Neuron (in vitro differentiated cells): ENCODE measurements at regions not wholly inside any gene's neighbourhood (a gene's known extent, or its start where the extent isn't known, plus 50 kb on each side); places are given as distances from the start of the nearest gene placed in this dataset.

Experiments used
- H2AFZ ChIP-seq: one replicate; pipeline ENCODE4 v1.6.1; 2013; ENCODE audit warnings: low read depth, mild to moderate bottlenecking, inconsistent platforms, low read length, moderate library complexity
- H3K27me3 ChIP-seq: one replicate; pipeline ENCODE4 v1.6.1; 2013; ENCODE audit warnings: low read length; ENCODE audit not compliant: insufficient read depth
- H3K36me3 ChIP-seq: one replicate; pipeline ENCODE4 v1.6.1; 2013; ENCODE audit warnings: low read length; ENCODE audit not compliant: insufficient read depth
- H3K4me1 ChIP-seq: one replicate; pipeline ENCODE4 v1.6.1; 2013; ENCODE audit warnings: low read length; ENCODE audit not compliant: insufficient read depth
- H3K4me3 ChIP-seq: 2 replicates; pipeline ENCODE4 v1.5.1; 2013; ENCODE audit warnings: mild to moderate bottlenecking, low read length, moderate library complexity
- H3K9me3 ChIP-seq: one replicate; pipeline ENCODE4 v1.6.1; 2013; ENCODE audit warnings: low read length

DNA sequence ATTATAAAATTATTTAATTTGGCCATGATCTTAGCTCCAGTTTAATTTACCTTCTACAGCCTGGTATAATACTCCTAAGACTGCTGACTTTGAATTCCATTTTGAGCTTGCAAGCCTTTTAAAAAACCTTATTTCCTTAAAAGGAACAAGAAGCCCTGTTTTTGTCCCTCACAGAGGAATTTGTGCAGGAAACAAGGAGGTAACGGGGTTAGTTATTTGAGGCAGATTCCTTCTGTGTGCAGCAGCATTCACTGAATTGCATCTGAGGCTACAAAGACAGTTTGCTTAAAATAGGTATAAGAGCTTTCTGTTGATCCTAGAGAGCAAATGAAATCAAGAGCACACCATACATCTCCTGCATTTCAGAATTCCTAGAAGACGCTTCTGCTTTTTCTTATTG lies 403.3 kb upstream of the PRICKLE1 start:
- Histone ChIP-seq H3K27me3 (no peaks in the 10 kb centered on the region), H3K4me3 (no peak overlapping the region), H3K9me3 (no peaks in the 10 kb centered on the region), H2AFZ (no peak overlapping the region), H3K36me3 (no peaks in the 10 kb centered on the region), H3K4me1 (no peaks in the 10 kb centered on the region)

DNA sequence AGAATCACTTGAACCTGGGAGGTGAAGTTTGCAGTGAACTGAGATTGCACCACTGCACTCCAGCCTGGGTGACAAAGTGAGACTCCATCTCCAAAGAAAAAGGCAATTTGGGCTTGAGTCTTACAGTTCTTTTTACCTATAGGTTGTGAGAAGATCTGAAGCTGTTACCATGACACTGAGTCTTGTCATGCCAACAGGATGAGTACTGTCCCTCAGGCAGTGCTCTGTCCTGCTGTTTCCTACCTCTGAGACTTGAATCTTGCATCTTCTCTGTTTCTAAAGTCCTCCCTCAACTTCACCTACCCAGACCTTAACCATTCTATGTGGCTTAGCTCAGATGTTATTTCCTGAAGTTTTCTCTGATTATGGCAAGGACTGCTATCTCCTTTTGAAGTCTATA lies 400.8 kb upstream of the PRICKLE1 start:
- Histone ChIP-seq H3K9me3 (no peaks in the 10 kb centered on the region), H2AFZ (no peak overlapping the region), H3K27me3 (no peaks in the 10 kb centered on the region), H3K36me3 (no peaks in the 10 kb centered on the region), H3K4me3 (no peak overlapping the region), H3K4me1 (no peaks in the 10 kb centered on the region)

DNA sequence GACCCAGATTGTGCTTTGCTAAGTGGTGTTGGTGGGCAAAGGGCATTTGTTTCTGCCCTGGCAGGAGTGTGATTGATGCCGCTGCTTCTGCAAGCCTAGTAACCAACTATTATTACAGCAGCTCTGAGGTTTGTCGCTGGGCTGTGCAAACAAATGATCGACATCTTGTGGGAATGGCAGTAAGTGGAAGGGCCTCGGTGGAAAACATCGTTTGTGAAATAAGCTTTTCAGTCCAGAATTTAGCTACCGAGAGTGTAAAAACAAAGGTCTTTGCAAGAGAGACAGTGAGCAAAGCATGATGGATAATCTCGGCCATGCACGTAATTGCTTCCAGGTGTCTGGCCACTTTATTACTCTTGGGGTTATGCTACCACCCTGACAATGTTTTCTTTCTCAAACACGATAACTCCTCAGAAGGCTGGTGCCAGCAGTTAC lies 397.7 kb upstream of the PRICKLE1 start:
- Histone ChIP-seq H3K9me3 (no peaks in the 10 kb centered on the region), H3K4me3 (no peak overlapping the region), H3K4me1 (no peaks in the 10 kb centered on the region), H3K27me3 (no peaks in the 10 kb centered on the region), H2AFZ (no peak overlapping the region), H3K36me3 (no peaks in the 10 kb centered on the region)

DNA sequence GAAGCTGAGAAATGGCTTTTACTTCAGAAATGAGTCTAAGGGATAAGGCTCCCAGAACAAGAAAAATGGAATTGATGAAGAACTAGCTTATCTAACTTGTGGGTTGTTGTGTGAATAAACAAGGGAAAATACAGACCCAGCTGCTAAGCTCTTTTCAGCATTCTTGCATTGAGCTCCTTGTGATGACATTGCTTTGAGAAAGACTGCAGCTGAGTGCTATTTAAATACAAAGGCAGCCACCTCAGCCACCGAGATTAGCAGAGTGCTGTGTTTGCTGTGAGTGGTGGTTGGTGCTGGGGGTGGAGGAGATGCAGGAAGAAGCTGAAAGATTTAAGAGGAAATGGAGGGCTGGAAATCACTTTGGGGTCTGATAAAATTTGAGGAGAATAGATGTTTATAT lies 396.0 kb upstream of the PRICKLE1 start:
- Histone ChIP-seq H3K4me1 (peaks cover 7% of the 10 kb centered on the region), H3K4me3 (no peak overlapping the region), H3K9me3 (no peaks in the 10 kb centered on the region), H3K36me3 (no peaks in the 10 kb centered on the region), H3K27me3 (no peaks in the 10 kb centered on the region), H2AFZ (no peak overlapping the region)

DNA sequence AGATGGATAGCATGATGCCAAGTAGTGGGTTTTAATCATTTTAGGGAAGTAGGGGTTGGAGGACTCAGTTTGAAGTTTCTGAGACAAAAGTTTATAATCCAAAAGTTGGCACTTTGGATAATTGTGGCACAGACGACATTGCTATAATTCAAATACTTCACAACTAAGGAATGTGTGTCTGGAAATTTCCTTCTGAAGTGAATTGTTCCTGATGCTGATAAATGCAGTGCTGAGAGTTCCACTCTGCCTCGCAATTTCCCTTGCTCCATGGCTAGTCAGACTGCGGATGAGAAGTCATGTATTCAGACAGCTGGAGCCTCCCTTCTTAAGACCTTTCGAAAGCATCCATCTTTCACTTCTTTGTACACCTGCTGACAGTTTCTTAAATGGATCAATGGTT lies 393.3 kb upstream of the PRICKLE1 start:
- Histone ChIP-seq H3K36me3 (no peaks in the 10 kb centered on the region), H3K9me3 (no peaks in the 10 kb centered on the region), H3K4me1 (peaks cover 8% of the 10 kb centered on the region), H3K4me3 (no peak overlapping the region), H3K27me3 (no peaks in the 10 kb centered on the region), H2AFZ (no peak overlapping the region)

DNA sequence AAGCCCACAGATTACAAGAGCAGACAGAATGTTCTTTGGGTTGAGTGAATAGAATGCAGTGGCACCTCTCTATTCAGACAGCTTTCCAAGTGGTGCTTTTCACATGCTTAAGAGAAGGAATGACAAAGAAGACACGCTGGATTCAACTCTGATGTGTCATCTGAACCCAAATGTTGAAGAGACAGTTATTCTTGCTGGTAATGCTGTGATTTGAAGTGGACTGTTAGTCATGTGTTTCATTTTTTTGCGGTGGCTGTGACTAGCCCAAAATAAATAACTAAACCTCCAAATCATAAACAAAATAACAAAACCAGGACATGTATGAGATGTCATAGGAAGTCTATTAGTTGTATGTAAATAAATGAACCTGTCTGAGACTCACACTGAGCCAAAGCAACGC lies 391.8 kb upstream of the PRICKLE1 start:
- H3K4me1 ChIP-seq, result peaks cover 12% of the 10 kb centered on the region

DNA sequence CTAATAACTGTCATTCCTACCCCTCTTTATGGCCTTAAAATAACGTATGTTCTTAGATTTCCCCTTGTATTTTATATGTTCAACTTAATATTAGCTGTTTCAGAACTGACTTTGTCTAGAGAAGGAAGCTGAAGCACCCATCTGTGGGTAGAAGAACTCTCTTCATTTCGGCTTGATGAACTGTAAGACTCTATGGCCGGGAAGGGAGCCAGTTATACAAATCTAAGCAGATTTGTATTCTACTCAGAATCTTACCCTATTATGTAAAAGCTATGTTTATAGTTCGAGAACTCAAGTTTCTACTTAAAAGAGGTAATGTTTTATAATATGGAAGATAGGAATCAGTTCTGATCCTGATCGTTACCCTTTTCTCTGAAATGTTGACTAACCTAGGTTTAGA lies 390.9 kb upstream of the PRICKLE1 start:
- Histone ChIP-seq H3K27me3 (no peaks in the 10 kb centered on the region), H3K4me1 (peaks cover 12% of the 10 kb centered on the region), H3K4me3 (no peak overlapping the region), H3K9me3 (no peaks in the 10 kb centered on the region), H3K36me3 (no peaks in the 10 kb centered on the region), H2AFZ (no peak overlapping the region)

More for the DNA sequence above, 391.8 kb upstream of the PRICKLE1 start:
- Histone ChIP-seq H3K9me3 (no peaks in the 10 kb centered on the region), H3K27me3 (no peaks in the 10 kb centered on the region), H3K36me3 (no peaks in the 10 kb centered on the region), H2AFZ (no peak overlapping the region), H3K4me3 (no peak overlapping the region)

DNA sequence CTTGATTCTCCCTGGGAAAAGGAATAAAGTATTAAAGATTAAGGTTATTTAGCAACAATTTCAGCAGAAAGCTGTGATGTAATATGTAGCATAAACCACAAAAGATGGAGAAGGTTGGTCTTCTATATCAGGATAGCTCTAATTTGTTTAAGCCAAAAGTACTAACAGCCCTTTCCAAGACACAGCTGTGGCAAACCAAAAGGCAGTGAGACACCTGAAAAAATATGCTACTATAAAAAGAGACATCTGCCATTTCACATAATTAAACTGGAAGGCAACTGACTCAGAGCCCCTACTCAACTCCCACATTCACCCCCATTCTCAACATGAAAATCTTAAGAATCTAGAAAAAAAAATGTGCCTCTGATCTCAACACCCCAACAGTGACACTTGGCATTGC lies 390.2 kb upstream of the PRICKLE1 start:
- H3K36me3 ChIP-seq, result no peaks in the 10 kb centered on the region
- H3K27me3 ChIP-seq, result no peaks in the 10 kb centered on the region
- H2AFZ ChIP-seq, result no peak overlapping the region
- no peaks in the 10 kb centered on the region for H3K9me3 ChIP-seq
- H3K4me3 ChIP-seq, result no peak overlapping the region
- peaks cover 12% of the 10 kb centered on the region for H3K4me1 ChIP-seq

DNA sequence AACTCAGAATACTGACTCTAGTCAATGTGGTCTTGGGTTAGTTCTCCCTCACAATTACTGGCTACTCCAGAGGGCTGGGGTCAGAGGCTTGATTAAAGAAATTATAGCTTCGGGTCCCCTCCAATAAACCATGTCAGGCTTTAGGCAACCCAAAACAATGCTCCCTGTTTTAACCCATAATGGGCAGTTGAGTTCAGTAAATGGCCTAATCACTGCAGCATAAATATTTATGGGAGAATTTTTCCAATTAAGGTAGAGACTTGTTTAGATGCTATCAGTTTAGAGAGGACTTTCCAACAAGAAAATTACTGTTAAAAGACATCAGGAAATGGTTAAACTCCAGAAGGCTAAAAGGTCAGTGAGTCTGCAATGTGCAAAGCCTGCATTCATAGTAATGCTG lies 389.2 kb upstream of the PRICKLE1 start:
- H3K36me3 ChIP-seq, result no peaks in the 10 kb centered on the region
- H3K4me1 ChIP-seq, result peaks cover 12% of the 10 kb centered on the region
- H3K27me3 ChIP-seq, result no peaks in the 10 kb centered on the region
- no peaks in the 10 kb centered on the region for H3K9me3 ChIP-seq
- H3K4me3 ChIP-seq, result no peak overlapping the region
- H2AFZ ChIP-seq, result no peak overlapping the region

DNA sequence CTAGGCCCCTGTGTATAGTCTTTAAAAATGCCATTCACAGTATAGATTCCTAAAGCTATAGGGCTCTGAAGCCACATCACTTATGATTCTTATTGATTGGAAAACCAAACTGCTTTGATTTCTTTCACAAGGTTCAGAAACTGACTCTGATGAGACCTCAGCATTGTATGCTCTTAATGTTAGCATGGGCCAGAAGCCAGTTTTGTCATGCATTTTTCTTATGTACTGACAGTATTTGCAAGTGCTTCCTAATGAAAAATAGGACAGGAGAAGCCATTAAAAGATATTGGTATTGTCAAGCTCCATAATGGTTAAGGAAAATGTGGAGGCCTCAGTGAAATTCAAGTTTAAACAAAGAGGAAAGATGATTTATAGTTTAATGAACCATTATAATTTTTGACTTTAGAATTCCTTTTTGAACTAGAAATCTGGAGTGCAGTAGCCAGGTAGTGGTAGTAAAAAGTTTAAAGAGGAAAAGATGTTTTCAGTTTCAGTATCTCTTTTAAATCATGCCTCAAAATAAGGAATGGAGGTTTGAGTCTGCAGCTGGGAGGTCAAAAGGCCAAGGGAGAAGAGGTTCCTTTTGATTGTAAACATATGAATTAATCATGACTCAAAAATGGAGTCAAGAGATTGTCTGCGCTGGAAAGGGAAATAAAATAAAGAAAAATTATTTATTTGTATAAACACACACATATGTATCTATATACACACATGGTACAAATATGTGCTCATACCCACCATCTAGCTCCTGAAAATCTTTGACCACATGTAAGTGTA lies 388.1 kb upstream of the PRICKLE1 start:
- Histone ChIP-seq H3K4me3 (no peak overlapping the region), H3K36me3 (no peaks in the 10 kb centered on the region), H3K4me1 (peaks cover 12% of the 10 kb centered on the region), H2AFZ (no peak overlapping the region), H3K27me3 (no peaks in the 10 kb centered on the region), H3K9me3 (no peaks in the 10 kb centered on the region)

DNA sequence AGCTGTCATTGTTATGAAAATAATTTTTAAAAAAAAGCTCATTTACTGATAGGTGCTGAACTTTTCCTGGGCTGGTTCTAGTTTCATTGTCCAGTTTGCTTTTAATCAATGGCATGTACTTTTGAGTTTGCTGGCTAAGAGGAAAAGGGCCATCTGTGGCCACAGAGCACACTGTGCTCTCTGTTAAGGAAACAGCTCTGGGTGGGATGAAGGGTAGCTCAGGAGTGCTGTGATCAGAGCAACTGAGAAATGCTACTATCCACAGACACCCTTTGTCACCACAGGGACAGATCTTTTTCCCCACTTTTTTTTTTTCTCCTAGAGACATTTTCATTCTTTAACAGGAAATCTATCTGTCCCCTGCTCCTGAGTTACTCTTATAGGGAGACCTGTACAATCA lies 387.1 kb upstream of the PRICKLE1 start:
- Histone ChIP-seq H2AFZ (no peak overlapping the region), H3K36me3 (no peaks in the 10 kb centered on the region), H3K4me1 (peaks cover 11% of the 10 kb centered on the region), H3K27me3 (no peaks in the 10 kb centered on the region), H3K4me3 (no peak overlapping the region), H3K9me3 (no peaks in the 10 kb centered on the region)

DNA sequence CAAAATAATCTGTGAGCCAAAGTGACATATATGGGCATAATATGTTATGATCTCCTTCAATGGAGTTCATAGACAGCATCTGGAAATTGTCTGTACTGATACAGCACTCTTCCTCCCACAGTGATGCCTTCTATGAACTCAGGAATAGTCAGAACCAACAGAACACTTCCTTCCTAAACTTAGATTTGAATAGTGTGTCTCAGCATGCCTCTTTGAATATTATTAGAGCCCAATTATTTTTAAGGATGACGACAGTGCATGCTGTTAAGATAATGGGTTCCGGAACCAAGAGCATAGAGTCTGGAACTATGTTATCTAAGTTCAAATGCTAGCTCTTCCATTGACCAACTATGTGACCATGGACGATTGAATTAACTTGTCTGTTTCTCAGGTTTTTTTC lies 386.6 kb upstream of the PRICKLE1 start:
- no peak overlapping the region for H2AFZ ChIP-seq
- peaks cover 7% of the 10 kb centered on the region for H3K4me1 ChIP-seq
- H3K36me3 ChIP-seq, result no peaks in the 10 kb centered on the region
- H3K4me3 ChIP-seq, result no peak overlapping the region
- H3K27me3 ChIP-seq, result no peaks in the 10 kb centered on the region
- H3K9me3 ChIP-seq, result no peaks in the 10 kb centered on the region

DNA sequence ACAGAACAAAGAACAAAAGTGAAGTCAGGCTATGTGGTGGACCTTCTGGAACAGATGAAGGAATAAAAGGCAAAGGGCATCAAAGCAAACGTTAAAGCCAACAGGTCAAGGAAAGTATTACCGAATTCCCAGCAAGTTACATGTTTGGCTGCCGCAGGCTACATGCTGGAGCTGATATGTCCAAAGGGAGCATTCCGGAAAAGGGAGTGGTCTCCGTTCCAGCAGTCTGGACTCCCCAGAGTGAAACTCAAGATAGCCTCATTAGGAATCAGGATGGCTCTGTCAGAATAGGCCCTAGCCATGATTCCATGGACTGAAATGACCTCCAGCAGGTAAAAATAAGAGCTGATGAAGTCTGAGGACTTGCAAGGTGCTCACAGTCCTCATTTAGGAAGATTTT lies 379.8 kb upstream of the PRICKLE1 start:
- Histone ChIP-seq H3K9me3 (no peaks in the 10 kb centered on the region), H2AFZ (no peak overlapping the region), H3K4me3 (no peak overlapping the region), H3K36me3 (no peaks in the 10 kb centered on the region), H3K4me1 (no peaks in the 10 kb centered on the region), H3K27me3 (no peaks in the 10 kb centered on the region)

DNA sequence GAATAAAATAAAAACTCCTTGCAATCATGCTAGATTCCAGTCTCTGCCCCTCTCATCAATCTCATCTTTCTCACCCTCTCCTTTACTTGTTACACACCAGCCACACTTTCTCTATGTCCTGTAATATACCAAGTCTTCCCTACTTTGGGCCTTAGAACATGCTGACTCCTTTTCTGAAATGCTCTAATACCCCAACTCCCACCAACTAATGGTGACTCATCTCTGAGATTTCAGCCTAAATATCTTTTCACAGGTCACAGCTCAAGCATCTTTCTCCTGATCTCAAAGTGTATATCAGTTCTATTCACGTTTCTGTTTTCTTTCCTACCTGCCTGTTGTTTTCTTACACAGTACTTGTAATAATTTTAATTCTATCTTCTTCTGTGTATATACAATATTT lies 378.9 kb upstream of the PRICKLE1 start:
- Histone ChIP-seq H3K4me3 (no peak overlapping the region), H3K36me3 (no peaks in the 10 kb centered on the region), H3K9me3 (no peaks in the 10 kb centered on the region), H3K27me3 (no peaks in the 10 kb centered on the region), H3K4me1 (no peaks in the 10 kb centered on the region), H2AFZ (no peak overlapping the region)
